A549 (cell line): ENCODE measurements at regions not wholly inside any gene's neighbourhood (a gene's known extent, or its start where the extent isn't known, plus 50 kb on each side); places are given as distances from the start of the nearest gene placed in this dataset.

Experiments used
- BCL3 ChIP-seq: fragments of >200 bp; sonication (Bioruptor Twin); formaldehyde crosslinking; IDR thresholded peaks from 3 replicates; pipeline ENCODE4 v1.6.1; 2016
- BHLHE40 ChIP-seq: IDR thresholded peaks from 2 replicates; pipeline ENCODE4 v1.6.1; 2012; ENCODE audit warnings: low read depth, low read length, inconsistent platforms
- CEBPB ChIP-seq, 2 experiments: fragments of >200 bp in 1 of 2; sonication (Bioruptor Twin) in 1 of 2; formaldehyde crosslinking in 1 of 2; IDR thresholded peaks; 2 replicates each; pipeline ENCODE4 v1.6.1; 2012 to 2016
- CHD2 ChIP-seq: fragments of 150-350 bp; IDR thresholded peaks from 2 replicates; pipeline ENCODE4 v1.6.1; 2014; ENCODE audit warnings: low read length; ENCODE audit not compliant: partially characterized antibody
- CTCF ChIP-seq: fragments of >200 bp; sonication (Bioruptor Twin); formaldehyde crosslinking; IDR thresholded peaks from 3 replicates; pipeline ENCODE4 v1.5.1; 2016
- E2F6 ChIP-seq: IDR thresholded peaks from 2 replicates; pipeline ENCODE4 v1.6.1; 2012; ENCODE audit warnings: low read depth, borderline replicate concordance
- HOXA7 ChIP-seq: fragments of 250-450 bp; sonication (Bioruptor Pico); IDR thresholded peaks from 2 replicates; pipeline ENCODE4 v1.5.0; 2020; ENCODE audit warnings: mild to moderate bottlenecking, moderate library complexity
- JUN ChIP-seq, 2 experiments: fragments of >200 bp; sonication (Bioruptor Twin); formaldehyde crosslinking; IDR thresholded peaks; 2 replicates in 1 of 2; 3 replicates in 1 of 2; pipeline ENCODE4 v1.6.1; 2016 to 2017
- POLR2A ChIP-seq: IDR thresholded peaks from 2 replicates; pipeline ENCODE4 v1.6.1; 2012; ENCODE audit warnings: mild to moderate bottlenecking, low read length
- POLR2AphosphoS2 ChIP-seq: conservative IDR thresholded peaks from 2 replicates; pipeline ENCODE4 v1.6.1; 2012; ENCODE audit warnings: low read length, improper control_type of control experiment, inconsistent platforms
- RAD21 ChIP-seq, 2 experiments: fragments of >200 bp in 1 of 2; sonication (Bioruptor Twin) in 1 of 2; formaldehyde crosslinking in 1 of 2; IDR thresholded peaks in 1 of 2; conservative IDR thresholded peaks in 1 of 2; 2 replicates in 1 of 2; 3 replicates in 1 of 2; pipeline ENCODE4 v1.6.1; 2012 to 2018; ENCODE audit warnings: inconsistent platforms in 1 of 2
- REST ChIP-seq: fragments of 200-600 bp; sonication (generic); IDR thresholded peaks from 2 replicates; pipeline ENCODE4 v1.6.1; 2016; ENCODE audit warnings: antibody characterized with exemption, mild to moderate bottlenecking, moderate library complexity
- SMC3 ChIP-seq: fragments of >200 bp; sonication (Bioruptor Twin); formaldehyde crosslinking; IDR thresholded peaks from 3 replicates; pipeline ENCODE4 v1.6.1; 2018; ENCODE audit warnings: inconsistent platforms
- ZFP36 ChIP-seq: fragments of 450-650 bp; IDR thresholded peaks from 2 replicates; pipeline ENCODE4 v1.6.1; 2014; ENCODE audit warnings: borderline replicate concordance; ENCODE audit not compliant: partially characterized antibody

GRCh38 chr13:30363725-30364124 lies 56.4 kb upstream of the KATNAL1 start:
- TF ChIP-seq CTCF: no peak
- no peak for TF ChIP-seq E2F6
- no peak for TF ChIP-seq REST
- TF ChIP-seq POLR2A: no peak
- no peak for TF ChIP-seq BHLHE40
- TF ChIP-seq RAD21 (conservative IDR thresholded peaks at IDR 0.05 in 1 of 2, IDR thresholded peaks at IDR 0.05 in 1 of 2): no peak
- TF ChIP-seq SMC3: no peak
- no peak for TF ChIP-seq ZFP36
- no peak for TF ChIP-seq CEBPB (IDR thresholded peaks at IDR 0.05)
- TF ChIP-seq JUN (IDR thresholded peaks at IDR 0.05): no peak
- no peak for TF ChIP-seq CHD2
- no peak for TF ChIP-seq HOXA7 (CRISPR knock-in tag)
- no peak for TF ChIP-seq BCL3
- TF ChIP-seq POLR2AphosphoS2: no peak
